ENCODE measurements at regions not wholly inside any gene's neighbourhood (a gene's known extent, or its start where the extent isn't known, plus 50 kb on each side); places are given as distances from the start of the nearest gene placed in this dataset.

- intact Hi-C loops (cut with micrococcal nuclease; ENCODE audit: unreplicated experiment), result no loop called here
- Histone ChIP-seq H3K4me3 (ENCODE audit: low read depth, low read length, poor library complexity, severe bottlenecking) (no peak overlapping the region), H4K20me1 (ENCODE audit: insufficient read depth, low read length) (no peaks in the 10 kb centered on the region), H3K36me3 (ENCODE audit: insufficient read depth, low read length) (no peaks in the 10 kb centered on the region), H2AFZ (ENCODE audit: low read length) (no peak overlapping the region), H3K79me2 (ENCODE audit: insufficient read depth, low read depth, low read length) (no peaks in the 10 kb centered on the region), H3K4me2 (ENCODE audit: low read length) (no peak overlapping the region), H3K4me1 (ENCODE audit: insufficient read depth, low read length, poor library complexity, severe bottlenecking) (no peaks in the 10 kb centered on the region), H3K9me2 (ENCODE audit: insufficient read depth, low read length) (no peaks in the 10 kb centered on the region), H3K27ac (ENCODE audit: low read depth, low read length, poor library complexity, severe bottlenecking) (no peak overlapping the region), H3K9me3 (ENCODE audit: low read length) (no peaks in the 10 kb centered on the region)
- no TSS peak for BruUV-seq (replicated peaks)
- no peak for DNase-seq (ENCODE audit: low spot score)
- POLR2A ChIA-PET, result interaction anchor here (0.6 to 0.7 kb wide), 3 partner anchors 13 to 263 kb away, joined by 3 read pairs; no protein-coding TSS in a partner anchor
- CTCF ChIA-PET (ENCODE audit: unreplicated experiment), result no interaction called here
- no peak for TF ChIP-seq EZH2phosphoT487 (IDR thresholded peaks at IDR 0.05; ENCODE audit: borderline replicate concordance, low read depth, low read length)
- no peak for TF ChIP-seq CTCF (conservative IDR thresholded peaks at IDR 0.05; ENCODE audit: low read length)
These were observed 97.7 kb upstream of the SMARCA2 start for GRCh38 chr9:1917396-1917935.

- H3K4me2 ChIP-seq (ENCODE audit: low read length), result no peak overlapping the region
- no peaks in the 10 kb centered on the region for H3K9me3 ChIP-seq (ENCODE audit: low read length)
- POLR2A ChIA-PET, result interaction anchor here (0.6 kb wide), 2 partner anchors 182 to 262 kb away, joined by 3 to 4 read pairs; no protein-coding TSS in a partner anchor
- H3K4me3 ChIP-seq (ENCODE audit: low read depth, low read length, poor library complexity, severe bottlenecking), result no peak overlapping the region
- no peak overlapping the region for H3K27ac ChIP-seq (ENCODE audit: low read depth, low read length, poor library complexity, severe bottlenecking)
- CTCF ChIA-PET (ENCODE audit: unreplicated experiment), result no interaction called here
- H4K20me1 ChIP-seq (ENCODE audit: insufficient read depth, low read length), result no peaks in the 10 kb centered on the region
- intact Hi-C loops (cut with micrococcal nuclease; ENCODE audit: unreplicated experiment), result no loop called here
- no TSS peak for BruUV-seq (replicated peaks)
- no peak overlapping the region for H2AFZ ChIP-seq (ENCODE audit: low read length)
- no peaks in the 10 kb centered on the region for H3K36me3 ChIP-seq (ENCODE audit: insufficient read depth, low read length)
- H3K4me1 ChIP-seq (ENCODE audit: insufficient read depth, low read length, poor library complexity, severe bottlenecking), result no peaks in the 10 kb centered on the region
- no peaks in the 10 kb centered on the region for H3K79me2 ChIP-seq (ENCODE audit: insufficient read depth, low read depth, low read length)
- TF ChIP-seq CTCF (conservative IDR thresholded peaks at IDR 0.05; ENCODE audit: low read length), result no peak
- DNase-seq (ENCODE audit: low spot score), result no peak
- H3K9me2 ChIP-seq (ENCODE audit: insufficient read depth, low read length), result no peaks in the 10 kb centered on the region
These were observed 97.0 kb upstream of the SMARCA2 start for GRCh38 chr9:1918108-1918507.

GRCh38 chr9:1918622-1919021 is 96.5 kb upstream of the SMARCA2 start:
- POLR2A ChIA-PET, result interaction anchor here (0.6 kb wide), 1 partner anchor 182 kb away, joined by 4 read pairs; no protein-coding TSS in a partner anchor
- TF ChIP-seq EZH2phosphoT487 (IDR thresholded peaks at IDR 0.05; ENCODE audit: borderline replicate concordance, low read depth, low read length), result no peak
- no peak for TF ChIP-seq CTCF (conservative IDR thresholded peaks at IDR 0.05; ENCODE audit: low read length)
- Histone ChIP-seq H3K79me2 (ENCODE audit: insufficient read depth, low read depth, low read length) (no peaks in the 10 kb centered on the region), H3K9me3 (ENCODE audit: low read length) (no peaks in the 10 kb centered on the region), H3K4me1 (ENCODE audit: insufficient read depth, low read length, poor library complexity, severe bottlenecking) (no peaks in the 10 kb centered on the region), H3K9me2 (ENCODE audit: insufficient read depth, low read length) (no peaks in the 10 kb centered on the region), H3K4me2 (ENCODE audit: low read length) (no peak overlapping the region), H4K20me1 (ENCODE audit: insufficient read depth, low read length) (no peaks in the 10 kb centered on the region), H3K36me3 (ENCODE audit: insufficient read depth, low read length) (no peaks in the 10 kb centered on the region), H3K4me3 (ENCODE audit: low read depth, low read length, poor library complexity, severe bottlenecking) (no peak overlapping the region), H3K27ac (ENCODE audit: low read depth, low read length, poor library complexity, severe bottlenecking) (no peak overlapping the region), H2AFZ (ENCODE audit: low read length) (no peak overlapping the region)
- intact Hi-C loops (cut with micrococcal nuclease; ENCODE audit: unreplicated experiment), result no loop called here
- BruUV-seq (replicated peaks), result no TSS peak
- CTCF ChIA-PET (ENCODE audit: unreplicated experiment), result no interaction called here
- DNase-seq (ENCODE audit: low spot score), result no peak

All from OCI-LY7 (cell line).